IPS DF 4.7 (cell line): ENCODE measurements at regions not wholly inside any gene's neighbourhood (a gene's known extent, or its start where the extent isn't known, plus 50 kb on each side); places are given as distances from the start of the nearest gene placed in this dataset.
"Not testable (repeated sequence)": the region's sequence is repeated elsewhere in the genome, so short reads cannot be mapped to it uniquely, and the experiment has no call there.

Experiments
- DNase-seq: peaks from one replicate; pipeline ENCODE4 v3.0.0-alpha.2; 2013; ENCODE audit warnings: low spot score; ENCODE audit errors: extremely low read depth

DNA sequence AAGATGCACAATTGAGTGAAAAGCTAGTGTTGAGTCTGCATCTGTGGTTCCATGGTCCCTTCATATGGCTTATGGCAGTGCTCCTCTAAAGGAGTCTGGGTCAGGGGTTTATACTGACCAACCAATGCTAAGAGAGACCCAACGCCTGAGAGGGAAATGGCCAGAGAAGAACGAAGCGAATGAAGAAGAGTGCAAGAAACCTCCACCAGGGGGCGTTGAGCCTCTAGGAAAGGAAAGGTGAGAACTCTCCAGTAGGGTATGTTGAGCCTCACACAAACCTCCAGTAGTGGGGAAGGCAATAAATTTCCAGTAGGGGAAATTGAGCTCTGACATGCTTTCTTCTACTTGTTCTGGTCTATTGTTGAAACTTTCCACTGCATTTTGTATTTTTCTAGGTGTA is 470.6 kb downstream of the PRDM9 start:
- DNase-seq: peak; percentile 25

DNA sequence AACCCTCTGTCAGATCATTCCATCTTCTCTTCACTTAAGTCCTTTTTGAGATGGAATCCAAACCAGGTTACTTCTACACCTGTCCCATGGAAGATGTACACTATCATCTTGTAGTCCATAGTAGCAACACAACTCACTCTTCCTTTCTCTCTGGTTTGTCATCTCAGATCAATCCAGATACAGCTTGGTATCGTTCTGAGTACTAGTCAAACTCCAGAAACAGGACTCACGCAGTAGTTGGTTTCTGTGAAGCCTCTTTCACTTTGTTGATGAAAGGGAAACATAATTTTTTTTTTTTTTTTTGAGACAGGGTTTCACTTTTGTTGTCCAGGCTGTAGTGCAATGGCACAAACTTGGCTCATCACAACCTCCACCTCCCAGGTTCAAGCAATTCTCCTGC is 484.0 kb downstream of the PRDM9 start:
- no peak for DNase-seq

DNA sequence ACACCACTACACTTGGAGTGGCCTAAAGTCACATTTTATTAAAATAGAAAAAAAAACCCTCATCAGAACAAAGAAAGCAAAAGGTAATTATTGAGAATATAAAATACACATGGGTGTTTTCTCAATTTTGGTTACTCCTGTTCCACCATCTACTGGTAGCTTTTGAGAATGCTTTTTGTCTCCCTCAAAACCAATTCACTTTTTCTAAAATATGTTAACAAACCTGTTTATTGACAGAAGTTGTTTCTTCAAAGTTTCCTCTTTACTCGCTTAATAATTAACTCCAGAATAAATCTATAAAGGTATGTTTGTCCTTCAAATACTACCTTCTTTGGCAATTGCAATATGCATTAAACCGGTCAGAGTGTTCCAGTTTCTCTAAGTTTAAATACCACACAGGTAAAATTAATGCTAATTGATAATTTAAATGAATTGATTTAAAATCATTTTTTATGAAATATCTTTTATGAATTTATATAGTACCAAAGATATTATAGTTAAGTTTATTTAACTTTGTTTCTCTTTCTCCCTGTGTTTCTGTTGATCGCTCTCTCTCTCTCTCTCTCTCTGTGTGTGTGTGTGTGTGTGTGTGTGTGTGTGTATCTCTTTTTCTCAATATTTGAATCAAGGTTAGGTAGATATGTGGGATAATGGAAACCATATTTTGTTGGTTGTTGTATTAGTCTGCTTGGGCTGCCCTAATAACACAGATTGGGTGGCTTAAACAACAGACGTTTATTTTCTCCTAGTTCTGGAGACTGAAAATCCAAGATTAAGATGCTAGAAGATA is 487.4 kb downstream of the PRDM9 start:
- no peak for DNase-seq

- no peak for DNase-seq
Observed at GRCh38 chr5:23996525-23996924, 489.1 kb downstream of the PRDM9 start.

GRCh38 chr5:24005384-24005783 is 498.0 kb downstream of the PRDM9 start:
- no peak for DNase-seq

DNA sequence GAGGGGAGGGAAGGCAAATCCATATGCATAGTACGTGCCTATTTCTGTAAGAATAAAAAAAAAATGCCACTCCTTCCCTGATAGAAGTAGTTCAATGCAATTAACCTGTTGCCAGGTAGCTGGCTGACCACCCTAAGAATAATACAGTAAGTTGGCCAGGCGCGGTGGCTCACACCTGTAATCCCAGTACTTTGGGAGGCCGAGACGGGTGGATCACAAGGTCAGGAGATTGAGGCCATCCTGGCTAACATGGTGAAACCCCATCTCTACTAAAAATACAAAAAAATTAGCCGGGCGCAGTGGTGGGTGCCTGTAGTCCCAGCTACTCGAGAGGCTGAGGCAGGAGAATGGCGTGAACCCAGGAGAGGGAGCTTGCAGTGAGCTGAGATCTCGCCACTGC is 510.3 kb downstream of the PRDM9 start:
- not testable (repeated sequence) for DNase-seq

DNA sequence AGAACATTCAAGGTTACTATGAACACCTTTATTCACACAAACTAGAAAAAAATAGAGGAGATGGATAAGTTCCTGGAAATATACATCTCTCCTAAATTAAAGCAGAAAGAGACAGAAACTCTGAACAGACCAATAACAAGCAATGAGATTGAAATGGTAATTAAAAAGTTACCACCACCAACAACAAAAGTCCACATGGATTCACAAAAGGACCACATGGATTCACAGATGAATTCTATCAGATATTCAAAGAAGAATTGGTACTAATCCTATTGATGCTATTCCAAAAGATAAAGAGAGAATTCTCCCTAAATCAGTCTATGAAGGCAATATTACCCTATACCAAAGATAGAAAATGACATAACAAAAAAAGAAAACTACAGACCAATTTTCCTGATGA is 518.9 kb downstream of the PRDM9 start:
- no peak for DNase-seq

GRCh38 chr5:24042688-24043087 is 535.3 kb downstream of the PRDM9 start:
- DNase-seq: no peak

GRCh38 chr5:24045046-24045445 is 537.6 kb downstream of the PRDM9 start:
- DNase-seq: no peak

DNA sequence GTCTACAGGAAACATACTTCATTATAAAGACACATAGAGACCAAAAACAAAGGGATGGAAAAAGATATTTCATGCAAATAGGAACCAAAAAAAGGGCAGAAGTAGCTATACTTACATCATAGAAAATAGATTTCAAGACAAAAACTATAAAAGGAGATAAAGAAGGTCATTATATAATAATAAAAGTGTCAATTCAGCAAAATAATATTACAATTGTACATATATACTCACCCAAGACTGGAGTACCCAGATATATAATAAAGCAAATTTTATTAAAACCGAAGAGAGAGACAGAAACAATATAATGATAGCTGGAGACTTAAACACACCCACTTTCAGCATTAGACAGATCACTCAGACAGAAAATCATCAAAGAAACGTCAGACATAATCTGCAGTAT is 546.3 kb downstream of the PRDM9 start:
- no peak for DNase-seq

- DNase-seq: no peak
Observed at GRCh38 chr5:24059006-24059405, 551.6 kb downstream of the PRDM9 start.

DNA sequence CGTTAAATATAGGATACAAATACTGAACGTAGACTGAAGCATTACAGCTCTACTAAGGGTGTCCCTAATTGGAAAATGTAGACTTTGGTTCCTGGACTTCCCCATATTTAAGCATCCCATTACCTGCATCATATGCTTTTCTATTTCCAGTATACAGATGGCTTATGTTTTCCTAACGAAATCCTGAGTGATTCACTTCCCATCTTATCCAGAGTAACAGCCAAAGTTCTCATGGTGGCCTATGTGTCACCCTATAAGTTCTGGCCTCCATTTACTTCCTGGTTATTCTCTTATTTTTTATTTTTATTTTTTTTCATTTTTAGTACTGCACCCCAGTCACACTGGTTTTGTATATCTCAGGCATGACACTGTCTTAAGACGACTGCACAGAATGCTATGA is 552.3 kb downstream of the PRDM9 start:
- no peak for DNase-seq

DNA sequence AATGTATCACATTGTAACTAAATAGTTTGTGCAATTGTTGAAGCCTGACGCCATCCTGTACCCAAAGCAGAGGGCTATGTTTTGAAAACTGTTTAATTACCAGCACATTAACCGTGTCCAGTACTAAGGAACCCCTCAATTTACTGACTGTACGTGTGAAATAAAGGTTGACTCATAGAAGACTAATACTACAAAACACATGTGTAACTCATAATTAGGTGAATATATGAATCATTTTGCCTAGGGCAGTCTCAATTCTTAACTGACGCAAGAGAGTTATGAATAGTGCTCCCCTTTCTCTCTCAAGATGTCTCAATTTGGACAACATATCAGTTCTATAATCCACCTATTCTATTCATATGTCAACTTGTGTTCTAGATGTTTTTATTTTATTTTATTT is 558.4 kb downstream of the PRDM9 start:
- no peak for DNase-seq

DNA sequence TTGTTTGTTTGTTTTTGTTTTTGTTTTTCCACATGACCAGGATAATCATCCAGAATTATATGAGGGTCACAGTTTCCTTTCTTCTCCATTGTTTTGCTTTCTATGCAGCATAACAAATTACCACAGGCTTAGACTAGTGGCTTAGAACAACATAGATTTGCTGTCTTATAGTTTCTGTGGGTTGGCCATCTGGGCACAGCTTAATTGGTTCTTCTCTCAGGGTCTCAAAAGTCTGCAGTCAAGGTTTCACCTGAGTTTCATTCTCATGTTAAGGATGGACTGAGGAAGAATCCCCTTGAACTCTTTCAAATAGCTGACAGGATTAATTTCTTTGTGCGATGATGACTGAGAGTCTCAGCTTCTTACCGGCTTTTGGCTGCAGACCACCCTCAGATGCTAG is 559.8 kb downstream of the PRDM9 start:
- DNase-seq: no peak

GRCh38 chr5:24068524-24068923 is 561.1 kb downstream of the PRDM9 start:
- no peak for DNase-seq

GRCh38 chr5:24073107-24073506 is 565.7 kb downstream of the PRDM9 start:
- no peak for DNase-seq

DNA sequence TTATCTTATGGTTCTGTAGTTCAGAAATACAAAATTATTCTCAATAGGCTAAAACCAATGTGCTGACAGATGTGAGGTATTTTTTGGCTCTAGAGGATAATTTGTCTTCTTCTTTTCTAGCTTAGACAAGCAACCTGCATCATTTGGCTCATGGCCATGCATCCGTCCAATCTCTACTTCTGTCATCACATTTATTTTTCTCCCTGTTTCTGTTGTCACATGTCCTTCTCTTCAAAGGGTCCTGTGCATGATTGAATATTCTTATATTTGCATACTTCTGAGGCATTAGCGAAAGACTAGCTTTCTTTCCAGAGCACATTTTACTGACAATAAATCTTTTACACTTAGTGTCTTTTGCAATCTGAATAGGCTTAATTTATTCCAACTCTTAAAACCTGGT is 564.7 kb downstream of the CDH10 start:
- DNase-seq: no peak

DNA sequence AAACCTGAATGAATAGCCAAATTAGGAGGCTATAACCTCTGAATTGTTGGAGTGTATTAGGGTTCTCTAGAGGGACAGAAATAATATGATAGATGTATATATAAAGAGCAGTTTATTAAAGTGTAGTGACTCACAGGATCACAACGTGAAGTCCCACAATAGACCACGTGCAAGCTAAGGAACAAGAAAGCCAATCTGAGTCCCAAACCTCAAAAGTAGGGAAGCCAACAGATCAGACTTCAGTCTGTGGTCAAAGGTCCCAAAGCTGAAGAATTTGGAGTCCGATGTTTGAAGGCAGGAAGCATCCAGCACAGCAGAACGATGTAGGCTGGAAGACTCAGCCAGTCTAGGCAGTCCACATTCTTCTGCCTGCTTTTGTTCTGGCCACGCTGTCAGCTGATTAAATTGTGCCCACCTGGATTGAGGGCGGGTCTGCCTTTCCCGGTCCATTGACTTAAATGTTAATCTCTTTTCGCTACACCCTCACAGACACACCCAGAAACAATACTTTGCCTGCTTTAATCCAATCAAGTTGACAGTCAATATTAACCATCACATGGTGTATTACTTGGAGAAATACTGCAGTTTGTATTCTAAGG is 550.6 kb downstream of the CDH10 start:
- DNase-seq: no peak

- DNase-seq: no peak
Observed at GRCh38 chr5:24102010-24102409, 542.8 kb downstream of the CDH10 start.

DNA sequence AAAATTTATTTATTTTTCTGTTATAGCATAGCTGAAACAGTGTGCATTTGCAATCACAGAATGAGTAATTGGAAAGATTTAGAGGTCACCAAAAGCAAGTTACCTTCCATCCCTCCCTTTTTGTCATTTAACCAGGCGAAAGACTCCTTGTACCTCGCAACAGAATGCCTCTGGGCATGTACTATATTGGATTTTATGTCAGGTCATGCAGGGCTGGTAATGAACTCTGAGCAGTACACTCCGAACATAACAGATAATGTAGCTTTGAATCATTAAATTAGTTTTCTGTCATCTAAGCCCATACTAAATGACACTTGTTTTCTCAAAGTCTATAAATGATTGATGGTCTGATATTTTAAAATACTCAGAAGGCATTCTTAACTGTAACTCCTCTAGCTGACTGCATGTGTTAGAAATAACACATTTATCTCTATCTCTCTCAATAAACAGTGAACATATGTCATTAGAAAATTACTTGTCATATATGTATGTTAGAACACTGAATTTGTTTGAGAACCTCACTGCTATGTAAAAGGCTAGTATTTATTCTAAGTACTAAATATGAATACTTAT is 541.2 kb downstream of the CDH10 start:
- DNase-seq: no peak

GRCh38 chr5:24110004-24110615 is 534.7 kb downstream of the CDH10 start:
- DNase-seq: no peak

GRCh38 chr5:24112420-24112819 is 532.4 kb downstream of the CDH10 start:
- no peak for DNase-seq
